Left cardiac atrium (tissue), 4 donors: ENCODE measurements at regions not wholly inside any gene's neighbourhood (a gene's known extent, or its start where the extent isn't known, plus 50 kb on each side); places are given as distances from the start of the nearest gene placed in this dataset.
"Not testable (repeated sequence)": the region's sequence is repeated elsewhere in the genome, so short reads cannot be mapped to it uniquely, and the experiment has no call there.

Experiments used
- ATAC-seq, 2 donors: fragments of 200-7000 bp; cut with Tn5 transposase; one replicate each; pipeline ENCODE4 v1.9.1; 2020; ENCODE audit warnings: mild to moderate bottlenecking in 2 of 2, moderate library complexity in 2 of 2
- DNase-seq: peaks from one replicate; pipeline ENCODE4 v3.0.0-alpha.2; 2020
- intact Hi-C, 2 donors: fragments of 100-400 bp; cut with DNase I; formaldehyde crosslinking; loops; one replicate each; pipeline versions ENCODE4 v1.14.1 to v1.15.1; 2022 to 2023
- donor health status: DM: no; HTN: yes; CAD: no.
- donor health status: DM: no; HTN: yes; CAD: no; lungs with severe emphysema.
- donor health status: DM: yes; HTN: yes; CAD: no.
- donor health status: Dilated cardiomyopathy.

GRCh38 chr14:34171431-34172172, 220.7 kb upstream of the EGLN3 start:
- ATAC-seq (no peak), DNase-seq (no peak)
- intact Hi-C loops = no loop called here

DNA sequence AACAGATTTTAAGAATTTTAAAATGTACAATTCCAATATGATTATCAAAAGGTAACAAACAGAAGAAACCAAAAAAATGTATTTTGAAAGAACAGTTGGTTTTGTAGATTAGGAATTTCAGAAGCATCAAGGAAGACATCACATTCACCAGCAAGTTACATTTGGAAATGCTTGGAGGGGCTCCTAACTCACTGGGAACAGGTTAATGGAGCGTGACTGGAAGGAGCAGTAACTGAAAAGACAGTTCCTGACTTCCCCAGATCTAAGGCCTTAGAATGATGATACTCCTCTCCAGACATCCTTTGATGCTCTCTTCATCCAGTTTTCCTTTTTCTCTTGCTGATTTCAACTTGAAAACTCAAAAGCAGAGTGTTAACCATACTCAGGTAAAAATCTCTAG, 220.0 kb upstream of the EGLN3 start:
- intact Hi-C loops = no loop called here
- no peak for ATAC-seq

DNA sequence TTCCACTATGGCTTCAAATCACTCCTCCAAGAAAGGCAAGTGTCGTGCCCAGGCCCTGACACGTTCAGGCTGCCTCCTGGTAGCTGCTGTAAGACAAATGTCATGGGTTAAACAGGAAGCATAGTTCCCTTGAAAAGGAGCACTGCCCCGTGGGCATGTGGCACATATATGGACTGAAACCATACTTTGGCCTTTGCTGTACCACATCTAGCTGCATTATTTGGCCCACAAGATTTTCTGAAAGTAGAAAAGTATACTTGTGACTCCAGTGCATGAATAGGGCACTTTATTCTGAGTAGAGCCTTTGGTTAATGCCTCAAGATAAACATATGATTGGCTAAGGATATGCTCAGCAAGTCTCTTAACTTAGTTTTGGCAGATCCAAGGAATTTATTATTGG, 218.7 kb upstream of the EGLN3 start:
- DNase-seq (no peak), ATAC-seq (no peak)
- intact Hi-C loops = no loop called here

More for the DNA sequence above, 220.0 kb upstream of the EGLN3 start:
- no peak for DNase-seq

GRCh38 chr14:34168656-34169055, 217.8 kb upstream of the EGLN3 start:
- intact Hi-C loops = no loop called here
- ATAC-seq (no peak), DNase-seq (no peak)

- intact Hi-C loops = no loop called here
- ATAC-seq (no peak), DNase-seq (no peak)
Observed at GRCh38 chr14:34165847-34166350, 215.0 kb upstream of the EGLN3 start.

DNA sequence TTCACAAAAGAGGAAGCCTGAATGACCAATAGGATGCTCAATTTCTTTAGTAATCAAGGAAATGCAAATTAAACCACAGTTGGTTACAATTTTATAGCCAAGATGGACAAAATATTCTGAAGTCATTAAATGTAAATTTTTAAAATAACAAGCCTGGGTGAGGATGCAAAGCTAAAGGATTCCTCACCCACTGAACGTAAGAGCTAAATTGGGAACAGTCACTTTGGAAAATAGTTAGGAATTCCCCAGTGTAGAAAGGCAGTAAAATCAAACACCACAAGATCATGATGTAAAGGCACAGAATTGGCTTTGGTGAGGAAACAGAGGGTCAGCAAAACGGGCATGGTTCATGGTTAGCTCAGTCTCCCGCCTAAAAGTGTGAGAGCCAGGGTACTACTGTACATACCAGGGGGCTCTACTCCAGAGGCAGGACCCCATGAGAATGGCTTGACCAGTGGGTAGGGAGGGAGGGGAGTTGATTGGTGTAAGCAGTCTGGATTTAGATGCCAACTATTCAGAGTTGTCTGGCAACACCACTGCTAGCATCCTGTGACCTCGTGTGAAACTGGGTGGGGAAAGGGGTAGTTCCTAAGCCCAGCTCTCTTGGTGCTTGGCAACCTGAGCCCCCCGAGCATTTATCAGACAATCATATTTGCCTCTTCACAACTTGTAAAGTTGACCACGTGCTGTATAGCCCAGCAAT, 213.4 kb upstream of the EGLN3 start:
- DNase-seq (no peak), ATAC-seq (no peak)
- intact Hi-C loops = no loop called here

DNA sequence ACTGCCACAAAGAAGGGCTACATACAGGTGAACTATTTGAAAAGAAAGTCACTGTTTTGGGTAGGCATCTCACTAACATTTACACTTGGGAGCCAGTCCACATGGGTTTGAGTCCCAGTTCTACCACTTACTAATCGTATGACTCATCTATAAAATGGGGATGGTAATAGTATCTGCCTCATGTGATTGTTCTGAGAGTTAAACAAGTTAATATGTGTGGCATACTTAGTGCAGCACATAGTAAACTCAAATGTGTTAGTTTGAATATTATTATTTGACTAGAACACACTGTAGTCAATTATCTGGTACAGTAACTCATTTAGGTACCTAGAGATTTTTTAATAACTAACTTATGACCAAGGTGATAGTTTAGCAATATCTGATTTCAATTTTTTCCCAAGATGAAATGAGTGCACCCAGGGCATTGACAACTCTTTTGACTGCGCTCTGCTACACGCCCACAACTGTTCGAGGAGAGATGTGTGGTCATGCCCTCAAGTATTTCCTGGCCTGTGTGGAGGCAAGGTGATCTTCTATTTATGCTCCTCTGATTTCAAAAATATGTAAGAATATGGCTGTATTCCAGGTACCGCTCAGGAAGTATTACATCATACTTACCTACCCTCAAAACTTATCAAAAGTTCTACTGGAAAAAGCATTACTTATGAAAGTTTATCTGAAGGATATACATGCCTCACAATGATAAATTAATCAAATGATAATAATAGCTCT, 210.6 kb upstream of the EGLN3 start:
- DNase-seq (no peak), ATAC-seq (peak in 1 of 2 donors; percentile 75)
- intact Hi-C loops = no loop called here

GRCh38 chr14:34160619-34161018, 209.7 kb upstream of the EGLN3 start:
- DNase-seq (no peak), ATAC-seq (no peak)
- intact Hi-C loops = no loop called here

DNA sequence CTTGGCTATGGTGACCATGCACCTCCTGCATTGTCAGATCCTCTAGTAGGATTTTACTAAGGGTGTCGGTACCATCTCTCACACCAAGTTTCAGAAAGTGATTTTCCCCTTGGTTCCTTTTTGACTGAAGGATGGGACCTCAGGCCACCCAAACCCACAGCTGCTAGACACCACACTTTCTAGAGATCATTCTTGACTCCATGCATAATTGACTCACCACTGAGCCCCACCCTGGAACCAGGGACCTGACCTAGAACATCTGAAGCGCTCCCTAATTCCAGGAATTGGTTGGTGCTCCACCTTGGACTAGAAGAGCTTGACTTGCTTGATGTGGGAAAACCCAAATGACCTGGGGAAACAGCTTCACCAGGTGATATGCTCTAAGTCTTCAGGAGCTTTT, 206.8 kb upstream of the EGLN3 start:
- intact Hi-C loops = no loop called here
- no peak for ATAC-seq
- DNase-seq = no peak

- DNase-seq = no peak
- ATAC-seq = peak in 1 of 2 donors; percentile 78
- intact Hi-C loops = no loop called here
Observed at GRCh38 chr14:34147461-34147860, 196.6 kb upstream of the EGLN3 start.

GRCh38 chr14:34140127-34140526, 189.3 kb upstream of the EGLN3 start:
- intact Hi-C loops, DNase-seq, ATAC-seq: not testable (repeated sequence)

DNA sequence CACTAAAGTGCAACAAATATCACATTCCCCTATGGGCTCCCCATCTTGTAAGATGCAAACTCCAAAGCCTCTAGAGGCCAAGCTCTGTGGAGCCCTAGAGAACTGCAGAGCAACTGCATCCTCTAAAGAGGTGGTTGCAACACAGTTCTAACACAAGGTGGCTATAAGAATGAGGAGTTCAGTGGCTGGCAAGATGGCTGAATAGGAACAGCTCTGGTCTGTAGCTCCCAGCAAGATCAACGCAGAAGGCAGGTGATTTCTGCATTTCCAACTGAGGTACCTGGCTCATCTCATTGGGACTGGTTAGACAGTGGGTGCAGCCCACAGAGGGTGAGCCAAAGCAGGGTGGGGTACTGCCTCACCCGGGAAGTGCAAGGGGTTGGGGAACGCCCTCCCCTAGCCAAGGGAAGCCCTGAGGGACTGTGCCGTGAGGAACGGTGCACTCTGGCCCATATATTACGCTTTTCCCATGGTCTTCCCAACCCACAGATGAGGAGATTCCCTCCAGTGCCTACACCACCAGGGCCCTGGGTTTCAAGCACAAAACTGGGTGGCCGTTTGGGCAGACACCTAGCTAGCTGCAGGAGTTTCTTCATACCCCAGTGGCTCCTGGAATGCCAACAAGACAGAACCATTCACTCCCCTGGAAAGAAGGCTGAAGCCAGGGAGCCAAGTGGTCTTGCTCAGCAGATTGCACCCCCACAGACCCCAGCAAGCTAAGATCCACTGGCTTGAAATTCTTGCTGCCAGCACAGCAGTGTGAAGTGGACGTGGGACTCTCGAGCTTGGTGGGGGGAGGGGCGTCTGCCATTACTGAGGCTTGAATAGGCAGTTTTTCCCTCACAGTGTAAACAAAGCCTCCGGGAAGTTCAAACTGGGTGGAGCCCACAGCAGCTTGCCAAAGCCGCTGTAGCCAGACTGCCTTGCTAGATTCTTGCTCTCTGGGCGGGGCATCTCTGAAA, 188.6 kb upstream of the EGLN3 start:
- intact Hi-C loops = loop anchor here in 1 of 2 donors (10.0 kb wide), 1 partner anchor 85 kb away; no protein-coding TSS in a partner anchor
- ATAC-seq = peak in 1 of 2 donors; percentile 78
- peak; percentile 76 for DNase-seq

DNA sequence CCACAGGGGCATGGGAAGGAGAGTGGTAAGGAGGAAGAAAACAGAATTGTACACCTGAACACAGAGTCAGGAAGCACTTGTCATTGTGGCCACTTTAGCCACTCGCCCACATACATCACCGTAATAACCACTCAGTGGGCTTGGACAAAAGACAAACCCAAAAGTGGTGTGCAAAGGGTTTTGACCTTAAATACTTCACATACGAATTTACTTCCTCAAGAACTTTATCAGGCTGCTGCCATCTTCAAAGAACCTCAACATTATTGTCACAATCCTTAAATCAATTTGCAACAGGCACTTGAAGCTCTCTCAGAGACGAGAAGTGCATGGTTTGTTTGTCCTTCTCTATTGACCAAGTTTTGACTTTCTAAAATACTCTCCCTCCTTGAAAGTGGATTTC, 187.3 kb upstream of the EGLN3 start:
- no peak for DNase-seq
- no peak for ATAC-seq
- intact Hi-C loops = loop anchor here in 1 of 2 donors (10.0 kb wide), 1 partner anchor 87 kb away; no protein-coding TSS in a partner anchor

DNA sequence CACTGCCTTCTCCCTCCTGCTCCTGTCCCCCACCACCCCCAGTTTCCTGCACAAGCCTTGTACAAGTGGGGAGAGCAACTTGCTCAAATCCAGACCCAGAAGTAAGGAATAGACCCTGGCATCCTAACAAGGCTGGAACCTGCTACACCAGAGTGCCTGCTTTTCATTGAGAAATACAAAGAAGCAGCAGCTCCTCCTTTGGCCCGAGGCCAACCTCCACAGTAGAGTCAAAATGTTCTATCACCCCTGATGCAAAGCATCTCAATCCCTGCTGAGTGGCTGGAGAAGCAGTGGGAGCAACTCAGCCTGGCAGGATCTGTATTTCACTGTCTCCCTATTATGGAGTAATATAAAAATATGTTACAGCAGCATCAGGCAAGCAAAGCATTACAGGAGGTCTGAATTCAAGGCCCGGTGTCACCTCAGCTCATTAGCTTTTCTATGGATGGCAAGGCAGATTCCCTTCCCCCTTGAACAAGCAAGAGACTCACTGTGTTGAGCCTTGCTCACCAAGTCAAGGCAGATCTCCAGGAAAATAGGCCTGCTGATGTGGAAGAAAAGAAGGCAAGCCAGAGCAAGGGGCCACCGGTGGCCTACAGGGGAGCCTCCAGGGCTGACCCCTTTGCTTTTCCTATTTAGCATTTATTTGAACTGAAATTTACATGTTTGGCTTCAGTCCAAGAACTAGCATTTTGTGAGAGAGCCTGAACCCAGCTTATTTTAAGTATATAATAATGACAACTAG, 186.3 kb upstream of the EGLN3 start:
- DNase-seq = no peak
- ATAC-seq = no peak
- intact Hi-C loops = loop anchor here in 1 of 2 donors (10.0 kb wide), 1 partner anchor 88 kb away; no protein-coding TSS in a partner anchor

- DNase-seq (no peak), ATAC-seq (no peak)
- intact Hi-C loops = loop anchor here in 1 of 2 donors (10.0 kb wide), 1 partner anchor 89 kb away; no protein-coding TSS in a partner anchor
Observed at GRCh38 chr14:34135492-34135891, 184.6 kb upstream of the EGLN3 start.

DNA sequence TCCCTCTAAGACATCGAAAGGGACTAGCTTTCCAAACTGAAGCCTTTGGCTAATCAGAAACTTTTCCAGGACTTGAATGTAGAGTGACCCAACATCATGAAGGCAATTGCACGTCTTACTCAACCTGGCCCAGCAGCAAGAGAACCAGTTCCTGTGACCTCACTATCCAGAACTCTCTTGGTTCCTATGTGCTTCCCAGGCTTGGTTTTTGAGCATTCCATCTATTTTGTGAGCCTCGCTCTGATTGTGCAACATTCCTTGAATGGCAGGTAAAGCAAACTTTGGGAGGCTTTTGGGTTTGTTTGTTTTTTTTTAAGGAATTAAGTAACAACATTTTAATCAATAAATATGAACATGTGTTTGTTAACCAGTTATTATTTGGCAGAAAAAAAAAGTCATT, 183.6 kb upstream of the EGLN3 start:
- DNase-seq (no peak), ATAC-seq (no peak)
- intact Hi-C loops = loop anchor here in 1 of 2 donors (10.0 kb wide), 1 partner anchor 90 kb away; no protein-coding TSS in a partner anchor

DNA sequence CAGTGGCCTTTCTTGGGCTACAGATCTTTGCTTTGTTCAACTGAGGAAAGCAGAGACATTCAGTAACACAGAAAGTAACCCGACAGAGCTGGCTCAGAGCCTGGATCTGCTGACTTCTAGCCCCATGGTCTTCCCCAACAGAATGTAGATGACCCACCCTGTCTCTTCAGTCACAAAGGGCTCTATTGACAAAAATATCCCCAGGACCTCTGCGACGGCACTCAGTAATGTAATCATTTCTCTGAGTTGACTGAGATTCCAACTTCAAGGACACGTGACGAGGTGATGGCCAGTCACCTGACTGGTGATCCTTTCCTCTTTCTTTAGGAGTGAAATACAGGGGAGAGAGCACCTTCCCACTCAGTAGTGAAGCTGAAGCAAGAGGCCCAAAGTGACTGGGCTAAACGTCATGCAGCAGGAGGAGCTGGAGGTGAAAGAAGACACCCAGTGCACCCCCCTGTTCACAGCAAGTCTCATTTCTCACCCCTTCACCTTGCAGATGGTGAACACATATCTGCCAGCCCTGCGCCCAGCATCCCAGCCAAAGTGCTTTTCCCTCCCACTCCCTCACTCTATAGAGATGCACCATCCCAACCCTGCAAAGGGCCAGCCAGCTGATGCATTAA, 179.2 kb upstream of the EGLN3 start:
- peak; percentile 16 to 20 for ATAC-seq
- intact Hi-C loops = loop anchor here in 1 of 2 donors (10.0 kb wide), 1 partner anchor 95 kb away; no protein-coding TSS in a partner anchor

More for the DNA sequence above, 179.2 kb upstream of the EGLN3 start:
- no peak for DNase-seq
